Neuronal stem cell (in vitro differentiated cells): ENCODE measurements at regions not wholly inside any gene's neighbourhood (a gene's known extent, or its start where the extent isn't known, plus 50 kb on each side); places are given as distances from the start of the nearest gene placed in this dataset.

Source experiments
- DNase-seq: peaks from one replicate; pipeline ENCODE4 v3.0.0-alpha.2; 2013; ENCODE audit warnings: low spot score
- H2AFZ ChIP-seq: one replicate; pipeline ENCODE4 v1.6.1; 2013; ENCODE audit warnings: mild to moderate bottlenecking, low read length, inconsistent platforms
- H2AK5ac ChIP-seq: 2 replicates; pipeline ENCODE4 v1.6.1; 2013; ENCODE audit warnings: low read depth, mild to moderate bottlenecking, inconsistent platforms, low read length, moderate library complexity, mixed read lengths
- H2BK120ac ChIP-seq: 2 replicates; pipeline ENCODE4 v1.6.1; 2013; ENCODE audit warnings: low read depth, mild to moderate bottlenecking, inconsistent platforms, low read length, moderate library complexity, mixed read lengths
- H2BK12ac ChIP-seq: one replicate; pipeline ENCODE4 v1.6.1; 2013; ENCODE audit warnings: low read length, inconsistent platforms
- H2BK15ac ChIP-seq: 2 replicates; pipeline ENCODE4 v1.6.1; 2013; ENCODE audit warnings: mild to moderate bottlenecking, low read length, inconsistent platforms, mixed read lengths
- H2BK5ac ChIP-seq: one replicate; pipeline ENCODE4 v1.6.1; 2013; ENCODE audit warnings: inconsistent platforms, mild to moderate bottlenecking, low read length, moderate library complexity
- H3K14ac ChIP-seq: one replicate; pipeline ENCODE4 v1.6.1; 2013; ENCODE audit warnings: low read length, inconsistent platforms
- H3K18ac ChIP-seq: 2 replicates; pipeline ENCODE4 v1.6.1; 2013; ENCODE audit warnings: low read length, inconsistent platforms
- H3K23ac ChIP-seq: 2 replicates; pipeline ENCODE4 v1.6.1; 2013; ENCODE audit warnings: low read depth, mild to moderate bottlenecking, mixed read lengths, low read length, inconsistent platforms; ENCODE audit not compliant: poor library complexity
- H3K27ac ChIP-seq: replicated peaks from 3 replicates; pipeline ENCODE4 v1.5.1; 2013; ENCODE audit warnings: low read length, inconsistent platforms
- H3K27me3 ChIP-seq, 3 experiments: 2 replicates each; pipeline ENCODE4 v1.6.1; 2013; ENCODE audit warnings: low read length in 3 of 3, mild to moderate bottlenecking in 2 of 3, inconsistent platforms in 1 of 3, low read depth in 1 of 3, mixed read lengths in 1 of 3, moderate library complexity in 1 of 3; ENCODE audit not compliant: control insufficient read depth in 3 of 3, insufficient read depth in 3 of 3
- H3K36me3 ChIP-seq, 2 donors: replicated peaks in 1 of 2; 2 replicates each; pipeline ENCODE4 v1.6.1; 2013; ENCODE audit warnings: low read length in 2 of 2; ENCODE audit not compliant: control insufficient read depth in 2 of 2, insufficient read depth in 2 of 2
- H3K4ac ChIP-seq: 2 replicates; pipeline ENCODE4 v1.6.1; 2013; ENCODE audit warnings: inconsistent platforms, mild to moderate bottlenecking, low read length, moderate library complexity
- H3K4me1 ChIP-seq, 2 donors: 1 replicate in 1 of 2; 2 replicates in 1 of 2; pipeline ENCODE4 v1.6.1; 2013; ENCODE audit warnings: low read length in 2 of 2, low read depth in 1 of 2; ENCODE audit not compliant: control insufficient read depth in 2 of 2, insufficient read depth in 1 of 2
- H3K4me2 ChIP-seq: one replicate; pipeline ENCODE4 v1.6.1; 2013; ENCODE audit warnings: mild to moderate bottlenecking, low read length, inconsistent platforms; ENCODE audit not compliant: insufficient read depth, poor library complexity, severe bottlenecking
- H3K4me3 ChIP-seq, 2 donors: 2 replicates each; pipeline ENCODE4 v1.5.1; 2013; ENCODE audit warnings: low read length in 2 of 2, mild to moderate bottlenecking in 2 of 2, inconsistent platforms in 1 of 2, moderate library complexity in 1 of 2
- H3K79me1 ChIP-seq: one replicate; pipeline ENCODE4 v1.6.1; 2013; ENCODE audit warnings: low read depth, mild to moderate bottlenecking, inconsistent platforms, low read length, moderate library complexity
- H3K9ac ChIP-seq: one replicate; pipeline ENCODE4 v1.6.1; 2013; ENCODE audit warnings: mild to moderate bottlenecking, low read depth, low read length, inconsistent platforms; ENCODE audit not compliant: poor library complexity
- H3K9me3 ChIP-seq, 2 donors: replicated peaks in 1 of 2; 2 replicates each; pipeline versions ENCODE3 to v1.6.1; 2013; ENCODE audit warnings: low read length in 2 of 2, mild to moderate bottlenecking in 2 of 2, inconsistent platforms in 1 of 2, low read depth in 1 of 2, mixed read lengths in 1 of 2, moderate library complexity in 1 of 2; ENCODE audit not compliant: control insufficient read depth in 2 of 2, insufficient read depth in 1 of 2
- H4K8ac ChIP-seq: one replicate; pipeline ENCODE4 v1.6.1; 2013; ENCODE audit warnings: low read depth, mild to moderate bottlenecking, inconsistent platforms, low read length, moderate library complexity
- H4K91ac ChIP-seq: one replicate; pipeline ENCODE4 v1.6.1; 2013; ENCODE audit warnings: low read length, low read depth, mild to moderate bottlenecking, inconsistent platforms; ENCODE audit not compliant: poor library complexity
- WGBS, 2 donors: extraction: QIAGEN DNeasy Blood & Tissue Kit; methylation state at CpG; one replicate each; pipeline ENCODE4 v1.1.7; 2013; ENCODE audit warnings: missing lambda C conversion rate in 2 of 2, mixed read lengths in 1 of 2; ENCODE audit not compliant: insufficient read length in 2 of 2, insufficient replicate concordance in 1 of 2; ENCODE audit errors: extremely low coverage in 2 of 2; 5-methylcytosine and 5-hydroxymethylcytosine counted together

DNA sequence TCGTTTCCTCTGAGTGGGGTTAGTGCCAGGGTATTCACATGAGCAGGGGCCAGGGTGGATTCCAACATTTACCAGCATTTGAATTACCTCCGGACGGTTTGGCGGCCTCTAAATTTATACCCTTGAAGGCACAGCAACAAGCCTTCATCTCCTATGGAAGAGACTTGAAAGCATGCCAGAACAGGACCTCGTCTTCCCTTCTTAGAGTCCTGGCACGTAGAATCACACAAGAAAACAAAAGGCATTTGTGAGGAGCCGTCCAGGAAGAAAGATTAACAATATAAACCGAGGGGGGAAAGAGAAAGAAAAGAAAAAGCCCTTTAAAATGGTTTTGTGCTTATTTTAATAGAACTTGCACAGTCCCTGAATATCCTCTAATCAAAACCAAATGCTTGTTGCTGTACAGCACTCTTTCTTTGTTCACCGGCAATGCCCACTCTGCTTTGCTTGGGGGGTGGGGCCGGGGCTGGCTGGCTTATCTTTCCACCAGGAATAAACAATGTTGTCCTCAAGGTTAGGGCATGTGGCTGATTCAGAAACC lies 575.8 kb upstream of the ZNF462 start:
- no peak overlapping the region for H3K14ac ChIP-seq
- no peak overlapping the region for H3K23ac ChIP-seq
- peak overlapping the region; percentile 55 for H2AFZ ChIP-seq
- H3K18ac ChIP-seq, result no peak overlapping the region
- H4K91ac ChIP-seq, result no peak overlapping the region
- no peak overlapping the region for H3K9ac ChIP-seq
- H3K4me1 ChIP-seq, result peaks cover 10 to 20% of the 10 kb centered on the region in 2 donors
- H3K4ac ChIP-seq, result no peak overlapping the region
- H3K9me3 ChIP-seq, result no peaks in the 10 kb centered on the region
- no peaks in the 10 kb centered on the region for H3K36me3 ChIP-seq
- H3K4me2 ChIP-seq, result no peak overlapping the region
- no peak overlapping the region for H2BK12ac ChIP-seq
- WGBS, 2 donors, result no CpG with 5 or more reads among the region's 10 CpGs
- no peaks in the 10 kb centered on the region for H3K79me1 ChIP-seq
- H2AK5ac ChIP-seq, result no peak overlapping the region
- no peak overlapping the region for H3K4me3 ChIP-seq
- H2BK5ac ChIP-seq, result no peak overlapping the region
- no peak overlapping the region for H4K8ac ChIP-seq
- no peak overlapping the region for H2BK15ac ChIP-seq
- peak overlapping the region; percentile 53 for H3K27ac ChIP-seq
- DNase-seq, result no peak
- no peaks in the 10 kb centered on the region for H3K27me3 ChIP-seq
- no peak overlapping the region for H2BK120ac ChIP-seq

DNA sequence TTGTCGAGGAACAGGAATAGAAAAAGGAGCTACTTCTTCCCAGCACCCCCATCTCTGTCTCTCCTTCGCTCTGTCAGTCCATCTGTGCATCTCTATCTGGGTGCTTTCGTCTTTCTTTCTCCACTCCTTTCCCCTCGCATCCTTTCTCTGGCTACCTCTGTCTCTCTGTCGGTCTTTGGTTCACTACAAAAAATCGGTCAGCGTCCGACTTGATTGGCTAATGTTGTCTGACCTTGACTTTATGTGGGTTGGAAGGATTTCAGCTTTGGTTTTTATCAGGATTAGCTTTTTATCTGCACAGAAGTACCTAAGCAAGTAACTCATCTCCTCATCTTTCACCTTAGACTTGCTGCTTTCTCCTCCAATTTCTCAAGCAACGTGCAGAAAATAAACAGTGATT lies 575.2 kb upstream of the ZNF462 start:
- Histone ChIP-seq H3K9me3 (no peaks in the 10 kb centered on the region), H3K23ac (no peak overlapping the region), H2BK120ac (no peak overlapping the region), H2AFZ (peak overlapping the region; percentile 55), H2BK15ac (no peak overlapping the region), H2AK5ac (no peak overlapping the region), H3K4ac (no peak overlapping the region), H4K8ac (no peak overlapping the region), H3K4me3 (no peak overlapping the region), H3K4me2 (no peak overlapping the region), H4K91ac (no peak overlapping the region), H3K27me3 (no peaks in the 10 kb centered on the region), H3K27ac (no peak overlapping the region), H3K79me1 (no peaks in the 10 kb centered on the region), H3K4me1 (peaks cover 10 to 20% of the 10 kb centered on the region in 2 donors), H3K18ac (no peak overlapping the region), H2BK12ac (no peak overlapping the region), H2BK5ac (no peak overlapping the region), H3K9ac (no peak overlapping the region), H3K14ac (no peak overlapping the region), H3K36me3 (no peaks in the 10 kb centered on the region)
- no CpG with 5 or more reads among the region's 9 CpGs for WGBS, 2 donors
- DNase-seq, result no peak

DNA sequence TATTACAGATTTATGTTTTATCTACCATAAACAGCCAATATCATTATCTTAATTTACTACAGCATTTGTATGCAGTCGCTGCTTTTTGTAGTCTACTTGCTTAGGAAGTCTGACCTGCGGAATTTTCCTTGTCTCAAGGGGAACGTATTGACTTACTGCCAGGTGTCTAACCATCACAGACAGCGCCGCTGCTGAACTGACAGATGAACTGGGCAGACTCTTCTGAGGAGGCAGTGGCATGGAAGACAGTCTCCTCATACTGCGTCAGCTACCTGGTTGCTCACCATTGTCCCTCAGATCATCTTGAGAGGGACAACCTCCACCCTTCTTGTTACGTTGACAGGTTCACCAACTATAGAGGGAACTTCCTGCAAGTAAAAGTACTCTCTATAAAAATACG lies 574.3 kb upstream of the ZNF462 start:
- H4K8ac ChIP-seq, result no peak overlapping the region
- no peak for DNase-seq
- H3K4ac ChIP-seq, result no peak overlapping the region
- peaks cover 10 to 19% of the 10 kb centered on the region in 2 donors for H3K4me1 ChIP-seq
- H3K9me3 ChIP-seq, result no peaks in the 10 kb centered on the region
- H2BK5ac ChIP-seq, result no peak overlapping the region
- no peak overlapping the region for H3K4me2 ChIP-seq
- H2BK12ac ChIP-seq, result no peak overlapping the region
- no peak overlapping the region for H2BK15ac ChIP-seq
- no peak overlapping the region for H3K23ac ChIP-seq
- no peak overlapping the region for H3K18ac ChIP-seq
- H2BK120ac ChIP-seq, result no peak overlapping the region
- H3K36me3 ChIP-seq, result no peaks in the 10 kb centered on the region
- H3K27ac ChIP-seq, result no peak overlapping the region
- H4K91ac ChIP-seq, result no peak overlapping the region
- H3K79me1 ChIP-seq, result no peaks in the 10 kb centered on the region
- no CpG with 5 or more reads among the region's 8 CpGs for WGBS, 2 donors
- H2AK5ac ChIP-seq, result no peak overlapping the region
- no peak overlapping the region for H3K14ac ChIP-seq
- no peak overlapping the region for H3K9ac ChIP-seq
- no peak overlapping the region for H3K4me3 ChIP-seq
- no peaks in the 10 kb centered on the region for H3K27me3 ChIP-seq
- H2AFZ ChIP-seq, result no peak overlapping the region

DNA sequence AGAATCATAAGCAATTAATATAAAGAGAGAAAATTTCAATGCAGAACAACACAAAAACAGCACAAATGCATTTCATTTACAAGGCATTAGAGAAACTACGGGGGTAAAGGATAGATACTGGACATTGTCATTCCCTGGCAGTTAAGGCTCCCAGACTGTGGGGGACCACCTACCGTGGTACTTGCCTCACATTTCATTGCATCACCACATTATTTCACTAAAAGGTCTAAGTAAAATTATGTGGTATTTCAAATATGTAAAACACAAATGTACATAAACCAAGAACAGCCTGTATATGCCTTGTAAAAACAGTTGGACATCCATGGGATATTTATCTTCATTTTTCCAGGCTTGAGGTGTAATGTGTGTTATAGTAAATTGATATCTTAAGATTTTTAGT lies 571.2 kb upstream of the ZNF462 start:
- Histone ChIP-seq H3K4ac (no peak overlapping the region), H2BK5ac (no peak overlapping the region), H3K36me3 (no peaks in the 10 kb centered on the region), H4K91ac (no peak overlapping the region), H2BK15ac (no peak overlapping the region), H3K79me1 (no peaks in the 10 kb centered on the region), H3K9ac (no peak overlapping the region), H2AK5ac (no peak overlapping the region), H3K4me2 (no peak overlapping the region), H2BK12ac (no peak overlapping the region), H2BK120ac (no peak overlapping the region), H2AFZ (no peak overlapping the region), H3K18ac (no peak overlapping the region), H3K9me3 (no peaks in the 10 kb centered on the region), H3K27ac (no peak overlapping the region), H3K14ac (no peak overlapping the region), H3K23ac (no peak overlapping the region), H3K4me3 (no peak overlapping the region), H3K4me1 (peaks cover 7 to 9% of the 10 kb centered on the region in 2 donors), H4K8ac (no peak overlapping the region), H3K27me3 (no peaks in the 10 kb centered on the region)
- DNase-seq, result no peak
- no CpG with 5 or more reads among the region's 2 CpGs for WGBS, 2 donors
